Progenitor cell of endocrine pancreas (in vitro differentiated cells): ENCODE measurements at regions not wholly inside any gene's neighbourhood (a gene's known extent, or its start where the extent isn't known, plus 50 kb on each side); places are given as distances from the start of the nearest gene placed in this dataset.

ENCODE experiments used
- DNase-seq: peaks from one replicate; pipeline ENCODE4 v3.0.0; 2021; ENCODE audit warnings: low spot score; ENCODE audit not compliant: unreplicated experiment
- H3K27ac Mint-ChIP-seq: 2 replicates; pipeline ENCODE4 v1.8.0; 2021; ENCODE audit warnings: mild to moderate bottlenecking, moderate library complexity, mixed read lengths
- H3K27me3 Mint-ChIP-seq: 2 replicates; pipeline ENCODE4 v1.8.0; 2021; ENCODE audit warnings: mixed read lengths
- H3K36me3 Mint-ChIP-seq: 2 replicates; pipeline ENCODE4 v1.8.0; 2022; ENCODE audit warnings: mixed read lengths; ENCODE audit not compliant: insufficient read depth
- H3K4me1 Mint-ChIP-seq: 2 replicates; pipeline ENCODE4 v1.8.0; 2021; ENCODE audit warnings: low read depth, mixed read lengths
- H3K4me3 Mint-ChIP-seq: 2 replicates; pipeline ENCODE4 v1.8.0; 2021; ENCODE audit warnings: low read depth, mild to moderate bottlenecking, moderate library complexity, mixed read lengths
- H3K9me3 Mint-ChIP-seq: 2 replicates; pipeline ENCODE4 v1.8.0; 2021; ENCODE audit warnings: low read depth, mixed read lengths
- TF ChIP-seq, protein P1 (sequence below): fragments of 200-600 bp; sonication (generic); IDR thresholded peaks from one replicate; pipeline ENCODE4 v1.5.0; 2021; ENCODE audit warnings: antibody characterized with exemption, mild to moderate bottlenecking; ENCODE audit not compliant: unreplicated experiment

DNA sequence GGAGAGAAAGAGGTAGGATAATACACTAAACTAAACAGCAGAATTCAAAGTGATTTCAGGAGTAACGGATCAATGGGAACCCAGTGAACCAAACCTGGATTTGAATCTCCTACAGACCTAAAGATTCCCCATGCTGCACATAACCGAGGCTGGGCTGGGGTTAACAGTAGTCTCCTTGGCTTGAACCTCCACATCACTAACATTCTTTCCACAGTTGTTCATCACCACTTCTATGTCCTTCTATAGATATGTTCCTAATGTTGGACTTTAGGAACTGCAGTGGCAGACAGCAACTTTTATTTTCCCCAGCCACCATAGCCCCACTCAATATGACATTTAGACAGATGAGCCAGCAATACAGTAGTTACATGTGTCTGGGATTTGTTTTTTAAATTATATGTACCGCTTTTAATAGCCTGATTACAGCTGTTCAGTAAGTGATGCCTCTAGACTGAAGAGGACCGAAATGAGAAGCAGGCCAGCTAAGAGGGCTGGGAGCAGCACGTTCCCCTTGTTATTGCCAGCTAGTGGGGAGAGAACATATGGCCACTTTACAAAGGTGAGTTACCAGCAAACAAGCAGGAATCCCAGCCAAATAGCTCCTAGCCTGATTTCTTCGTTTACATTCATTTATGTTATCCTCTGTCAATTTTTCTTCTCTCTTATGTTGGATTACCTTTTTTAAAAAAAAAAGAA lies 472.6 kb upstream of the CDIN1 start:
- no peak overlapping the region for H3K4me3 Mint-ChIP-seq
- H3K27ac Mint-ChIP-seq: no peak overlapping the region
- H3K4me1 Mint-ChIP-seq: no peaks in the 10 kb centered on the region
- H3K27me3 Mint-ChIP-seq: no peaks in the 10 kb centered on the region
- no peak for DNase-seq
- TF ChIP-seq, protein P1, sequence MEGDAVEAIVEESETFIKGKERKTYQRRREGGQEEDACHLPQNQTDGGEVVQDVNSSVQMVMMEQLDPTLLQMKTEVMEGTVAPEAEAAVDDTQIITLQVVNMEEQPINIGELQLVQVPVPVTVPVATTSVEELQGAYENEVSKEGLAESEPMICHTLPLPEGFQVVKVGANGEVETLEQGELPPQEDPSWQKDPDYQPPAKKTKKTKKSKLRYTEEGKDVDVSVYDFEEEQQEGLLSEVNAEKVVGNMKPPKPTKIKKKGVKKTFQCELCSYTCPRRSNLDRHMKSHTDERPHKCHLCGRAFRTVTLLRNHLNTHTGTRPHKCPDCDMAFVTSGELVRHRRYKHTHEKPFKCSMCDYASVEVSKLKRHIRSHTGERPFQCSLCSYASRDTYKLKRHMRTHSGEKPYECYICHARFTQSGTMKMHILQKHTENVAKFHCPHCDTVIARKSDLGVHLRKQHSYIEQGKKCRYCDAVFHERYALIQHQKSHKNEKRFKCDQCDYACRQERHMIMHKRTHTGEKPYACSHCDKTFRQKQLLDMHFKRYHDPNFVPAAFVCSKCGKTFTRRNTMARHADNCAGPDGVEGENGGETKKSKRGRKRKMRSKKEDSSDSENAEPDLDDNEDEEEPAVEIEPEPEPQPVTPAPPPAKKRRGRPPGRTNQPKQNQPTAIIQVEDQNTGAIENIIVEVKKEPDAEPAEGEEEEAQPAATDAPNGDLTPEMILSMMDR: no peak
- no peaks in the 10 kb centered on the region for H3K9me3 Mint-ChIP-seq
- H3K36me3 Mint-ChIP-seq: no peaks in the 10 kb centered on the region

DNA sequence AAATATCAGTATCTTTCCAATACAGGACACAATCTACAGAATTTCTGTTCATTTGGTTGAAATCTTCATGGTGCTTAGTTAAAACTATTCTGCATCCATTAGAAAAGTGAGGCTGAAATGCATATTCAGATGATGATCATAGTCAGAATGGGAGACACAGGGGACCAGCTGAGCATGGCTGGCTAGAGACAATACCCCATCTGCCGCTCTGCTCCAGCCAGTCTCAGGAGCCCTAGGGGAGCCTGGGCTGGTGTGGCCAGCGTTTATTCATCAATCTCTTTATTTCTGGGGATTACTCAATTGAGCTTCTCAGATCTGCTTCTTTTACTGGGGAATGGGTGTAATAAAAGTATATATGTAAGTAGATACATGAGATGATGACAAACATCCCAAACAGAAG lies 470.9 kb upstream of the CDIN1 start:
- Mint-ChIP-seq H3K9me3 (no peaks in the 10 kb centered on the region), H3K27me3 (no peaks in the 10 kb centered on the region), H3K27ac (no peak overlapping the region), H3K36me3 (no peaks in the 10 kb centered on the region), H3K4me1 (no peaks in the 10 kb centered on the region), H3K4me3 (no peak overlapping the region)
- TF ChIP-seq, protein P1: no peak
- no peak for DNase-seq

DNA sequence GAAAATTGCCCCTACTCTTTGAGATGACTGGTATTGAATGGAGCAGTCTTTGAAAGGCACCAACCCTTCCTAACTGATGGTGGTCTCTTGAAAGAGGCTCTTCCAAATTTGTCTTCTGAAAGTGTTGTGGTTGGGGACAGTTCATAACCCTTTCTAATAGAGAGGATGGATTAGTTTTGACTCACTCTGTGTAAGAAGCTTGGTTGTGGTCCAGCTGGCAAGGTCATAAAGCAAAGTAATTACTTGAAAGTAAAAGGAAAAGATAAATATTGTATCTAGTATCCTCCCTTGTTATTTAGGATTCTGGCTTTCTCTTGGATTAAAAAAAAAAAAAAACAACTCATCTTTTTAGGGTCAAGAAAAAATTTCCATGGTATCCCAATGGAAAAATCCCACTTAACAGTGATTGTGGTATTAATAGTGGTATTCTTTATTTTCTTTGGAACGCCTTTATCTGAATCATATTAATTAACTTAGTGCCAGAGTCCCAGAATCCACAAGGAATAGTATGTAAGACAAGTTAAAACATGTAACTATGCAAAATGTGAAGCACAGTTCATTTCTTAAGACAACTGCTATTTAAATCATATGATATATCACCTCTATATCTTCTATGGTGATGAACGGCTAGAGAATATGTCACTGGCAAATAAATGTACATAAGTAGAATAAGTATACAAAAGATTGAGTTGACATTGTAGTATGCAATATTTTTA lies 469.3 kb upstream of the CDIN1 start:
- Mint-ChIP-seq H3K36me3 (no peaks in the 10 kb centered on the region), H3K27me3 (no peaks in the 10 kb centered on the region), H3K4me1 (no peaks in the 10 kb centered on the region), H3K27ac (no peak overlapping the region), H3K4me3 (no peak overlapping the region), H3K9me3 (no peaks in the 10 kb centered on the region)
- DNase-seq: no peak
- TF ChIP-seq, protein P1: no peak

DNA sequence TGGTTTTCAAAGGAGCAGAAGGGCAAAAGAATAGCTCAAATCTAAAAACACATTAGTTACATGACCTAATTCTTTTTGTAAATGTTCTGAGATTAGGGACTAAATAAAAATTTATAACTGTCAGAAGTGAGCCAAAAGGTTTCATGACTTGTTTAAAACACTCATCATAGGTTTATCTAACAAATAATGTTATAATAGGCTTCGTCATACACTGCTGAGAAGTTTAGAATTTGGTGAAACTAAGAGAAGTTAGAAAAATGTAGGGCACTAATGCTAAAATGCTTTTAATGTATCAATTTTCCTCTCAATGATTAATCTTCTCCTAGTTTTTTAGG lies 468.8 kb upstream of the CDIN1 start:
- Mint-ChIP-seq H3K36me3 (no peaks in the 10 kb centered on the region), H3K4me3 (no peak overlapping the region), H3K27me3 (no peaks in the 10 kb centered on the region), H3K27ac (no peak overlapping the region), H3K9me3 (no peaks in the 10 kb centered on the region), H3K4me1 (no peaks in the 10 kb centered on the region)
- DNase-seq: no peak
- TF ChIP-seq, protein P1: no peak

DNA sequence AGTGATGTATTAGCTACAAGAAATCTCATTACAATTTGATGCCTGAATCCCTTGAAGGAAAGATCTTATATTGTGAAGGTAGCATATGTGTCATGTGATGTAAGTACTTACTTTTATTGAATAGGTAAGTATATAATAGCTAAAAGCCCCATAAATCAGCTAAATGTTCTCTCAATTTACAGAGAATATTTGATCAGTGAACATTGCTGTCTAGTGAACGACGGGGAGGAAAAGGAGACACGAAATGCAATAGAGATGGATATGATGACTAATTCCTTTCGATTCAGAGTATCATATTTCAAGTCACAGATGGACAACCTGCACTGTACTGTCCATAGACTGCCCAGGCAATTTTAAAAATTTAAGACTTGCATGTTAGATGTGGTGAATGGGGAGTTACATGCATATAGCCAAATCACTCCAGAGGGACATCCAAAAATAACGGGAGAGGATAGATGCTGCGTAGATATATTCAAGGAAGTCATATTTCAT lies 462.1 kb upstream of the CDIN1 start:
- Mint-ChIP-seq H3K36me3 (no peaks in the 10 kb centered on the region), H3K27me3 (no peaks in the 10 kb centered on the region), H3K4me3 (no peak overlapping the region), H3K27ac (no peak overlapping the region), H3K9me3 (peaks cover 3% of the 10 kb centered on the region), H3K4me1 (no peaks in the 10 kb centered on the region)
- no peak for DNase-seq
- TF ChIP-seq, protein P1: no peak
